ENCODE measurements at regions not wholly inside any gene's neighbourhood (a gene's known extent, or its start where the extent isn't known, plus 50 kb on each side); places are given as distances from the start of the nearest gene placed in this dataset.

DNA sequence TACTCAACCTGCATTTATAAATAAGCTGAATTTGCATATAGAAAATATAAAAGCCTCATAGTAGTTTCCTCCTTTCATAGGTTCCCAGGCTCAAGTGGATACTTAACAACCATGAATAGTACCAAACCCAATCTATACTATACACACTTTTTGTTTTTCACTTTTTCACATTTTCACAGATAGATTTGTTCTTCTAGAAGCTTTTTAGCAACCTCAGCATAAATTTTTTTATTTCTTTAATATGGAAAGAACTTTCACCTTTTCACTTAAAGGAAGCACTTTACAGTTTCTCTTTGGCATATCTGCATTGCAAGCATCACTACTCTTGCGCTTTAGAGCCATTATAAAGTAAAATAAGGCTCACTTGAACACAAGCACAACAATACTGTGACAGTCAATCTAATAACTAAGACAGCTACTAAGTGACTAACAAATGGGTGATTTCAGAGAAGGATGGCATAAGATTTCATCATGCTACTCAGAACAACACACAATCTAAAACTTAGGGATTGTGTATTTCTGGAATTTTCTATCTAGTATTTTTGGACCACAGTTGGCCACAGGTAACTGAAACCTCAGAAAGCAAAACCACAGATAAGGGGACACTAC is 1063.6 kb downstream of the FAM181B start:
- intact Hi-C loops (cut with DNase I; ENCODE audit: low total_unique reads): no loop called here
- DNase-seq: no peak
- TF ChIP-seq, protein P1, sequence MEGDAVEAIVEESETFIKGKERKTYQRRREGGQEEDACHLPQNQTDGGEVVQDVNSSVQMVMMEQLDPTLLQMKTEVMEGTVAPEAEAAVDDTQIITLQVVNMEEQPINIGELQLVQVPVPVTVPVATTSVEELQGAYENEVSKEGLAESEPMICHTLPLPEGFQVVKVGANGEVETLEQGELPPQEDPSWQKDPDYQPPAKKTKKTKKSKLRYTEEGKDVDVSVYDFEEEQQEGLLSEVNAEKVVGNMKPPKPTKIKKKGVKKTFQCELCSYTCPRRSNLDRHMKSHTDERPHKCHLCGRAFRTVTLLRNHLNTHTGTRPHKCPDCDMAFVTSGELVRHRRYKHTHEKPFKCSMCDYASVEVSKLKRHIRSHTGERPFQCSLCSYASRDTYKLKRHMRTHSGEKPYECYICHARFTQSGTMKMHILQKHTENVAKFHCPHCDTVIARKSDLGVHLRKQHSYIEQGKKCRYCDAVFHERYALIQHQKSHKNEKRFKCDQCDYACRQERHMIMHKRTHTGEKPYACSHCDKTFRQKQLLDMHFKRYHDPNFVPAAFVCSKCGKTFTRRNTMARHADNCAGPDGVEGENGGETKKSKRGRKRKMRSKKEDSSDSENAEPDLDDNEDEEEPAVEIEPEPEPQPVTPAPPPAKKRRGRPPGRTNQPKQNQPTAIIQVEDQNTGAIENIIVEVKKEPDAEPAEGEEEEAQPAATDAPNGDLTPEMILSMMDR (IDR thresholded peaks at IDR 0.05): no peak
- Histone ChIP-seq H3K27ac (no peak overlapping the region), H3K27me3 (no peaks in the 10 kb centered on the region), H3K4me1 (no peaks in the 10 kb centered on the region), H3K4me3 (no peak overlapping the region), H3K9me3 (no peaks in the 10 kb centered on the region), H3K36me3 (no peaks in the 10 kb centered on the region)

DNA sequence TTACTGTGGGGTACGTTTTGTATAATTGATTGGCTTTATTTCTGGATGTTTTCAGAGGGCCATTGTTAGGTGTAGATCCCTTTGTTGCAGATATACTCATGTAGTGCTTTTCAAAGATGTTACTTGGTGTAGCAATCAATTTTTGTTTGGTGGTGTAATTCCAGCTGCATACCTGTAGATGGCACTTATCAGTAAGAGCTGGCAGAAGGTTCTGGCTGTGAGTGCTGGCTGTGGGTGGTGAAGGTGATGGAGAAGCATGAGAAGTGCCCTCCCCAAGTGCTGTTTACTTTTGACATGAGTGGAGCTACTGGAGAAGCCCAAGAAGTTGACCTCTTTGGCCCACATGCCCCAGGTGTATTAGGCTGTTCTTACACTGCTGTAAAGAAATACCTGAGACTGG is 1074.9 kb downstream of the FAM181B start:
- H3K27ac ChIP-seq: no peak overlapping the region
- H3K9me3 ChIP-seq: peaks cover 0 to 5% (median 0%) of the 10 kb centered on the region in 3 donors
- no peaks in the 10 kb centered on the region for H3K27me3 ChIP-seq
- TF ChIP-seq, protein P1 (IDR thresholded peaks at IDR 0.05): no peak
- intact Hi-C loops (cut with DNase I; ENCODE audit: low total_unique reads): no loop called here
- no peaks in the 10 kb centered on the region for H3K4me1 ChIP-seq
- no peaks in the 10 kb centered on the region for H3K36me3 ChIP-seq
- DNase-seq: no peak
- H3K4me3 ChIP-seq: no peak overlapping the region

DNA sequence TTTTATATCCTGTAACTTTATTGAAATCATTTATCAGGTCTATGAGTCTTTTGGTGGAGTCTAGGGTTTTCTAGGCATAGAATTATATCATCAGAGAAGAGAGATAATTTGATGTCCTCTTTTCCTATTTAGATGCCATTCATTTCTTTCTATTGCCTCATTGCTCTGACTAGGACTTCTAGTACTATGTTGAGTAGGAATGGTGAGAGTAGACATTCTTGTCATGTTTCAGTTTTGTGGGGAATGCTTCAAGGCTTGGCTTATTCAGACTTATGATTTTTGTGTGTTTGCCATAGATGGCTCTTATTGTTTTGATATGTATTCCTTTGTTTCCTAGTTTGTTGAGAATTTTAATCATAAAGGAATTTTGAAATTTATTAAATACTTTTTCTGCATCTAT is 1078.3 kb downstream of the FAM181B start:
- no peak overlapping the region for H3K4me3 ChIP-seq
- no peaks in the 10 kb centered on the region for H3K36me3 ChIP-seq
- intact Hi-C loops (cut with DNase I; ENCODE audit: low total_unique reads): no loop called here
- DNase-seq: no peak
- H3K9me3 ChIP-seq: peaks cover 0 to 5% (median 0%) of the 10 kb centered on the region in 3 donors
- no peaks in the 10 kb centered on the region for H3K27me3 ChIP-seq
- H3K27ac ChIP-seq: no peak overlapping the region
- TF ChIP-seq, protein P1 (IDR thresholded peaks at IDR 0.05): no peak
- no peaks in the 10 kb centered on the region for H3K4me1 ChIP-seq

DNA sequence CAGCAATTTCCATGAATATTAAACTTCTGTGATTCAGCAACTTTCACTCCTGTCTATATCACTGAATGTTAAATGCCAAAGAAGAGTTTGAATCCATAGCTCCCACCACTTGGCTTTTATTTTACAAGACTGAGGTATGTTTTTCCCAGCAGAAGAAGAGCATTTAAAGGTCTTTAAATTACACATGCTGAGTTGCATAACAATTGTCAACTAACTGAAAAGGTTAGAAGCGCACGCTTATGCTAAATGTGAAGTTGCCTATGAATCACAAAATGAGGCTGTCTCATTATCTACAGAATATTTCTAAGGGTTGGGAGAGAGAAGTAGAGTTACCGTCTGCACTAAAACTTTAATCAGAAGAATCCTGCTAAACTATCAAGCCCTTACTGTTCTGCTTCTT is 1086.3 kb downstream of the FAM181B start:
- Histone ChIP-seq H3K4me3 (no peak overlapping the region), H3K27ac (no peak overlapping the region), H3K9me3 (no peaks in the 10 kb centered on the region), H3K4me1 (peaks cover 0 to 4% (median 0%) of the 10 kb centered on the region in 4 donors), H3K36me3 (no peaks in the 10 kb centered on the region), H3K27me3 (no peaks in the 10 kb centered on the region)
- intact Hi-C loops (cut with DNase I; ENCODE audit: low total_unique reads): no loop called here
- TF ChIP-seq, protein P1 (IDR thresholded peaks at IDR 0.05): no peak
- no peak for DNase-seq

DNA sequence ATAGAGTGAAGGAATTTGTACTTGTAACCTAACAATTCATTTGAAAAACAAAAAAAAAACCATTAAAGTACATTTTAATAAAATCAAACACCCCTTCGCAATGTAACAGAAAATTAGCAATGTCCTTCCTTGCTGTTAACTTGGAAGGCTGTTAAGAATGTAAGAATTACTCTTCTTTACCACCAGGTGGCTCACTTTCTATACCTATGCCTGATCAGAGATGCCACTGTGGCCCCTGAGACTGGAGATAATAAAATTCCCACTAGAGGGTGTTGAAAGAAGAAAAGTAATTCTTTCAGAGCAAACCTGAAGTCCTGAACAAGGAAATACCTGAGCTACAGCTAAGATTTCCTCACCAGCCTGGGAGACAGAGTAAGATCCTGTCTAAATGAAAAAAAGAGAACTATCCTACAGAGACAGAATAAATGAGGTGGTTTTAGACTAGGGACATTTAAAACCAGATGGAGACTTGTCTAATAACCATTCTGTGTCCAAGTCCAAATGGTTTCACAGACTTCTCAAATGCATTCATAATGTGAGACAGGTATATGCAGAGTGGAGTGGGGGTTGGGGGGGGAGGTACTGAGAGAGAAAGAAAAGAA is 1089.3 kb downstream of the FAM181B start:
- TF ChIP-seq, protein P1 (IDR thresholded peaks at IDR 0.05): peak; percentile 48 to 57
- no peaks in the 10 kb centered on the region for H3K9me3 ChIP-seq
- H3K36me3 ChIP-seq: no peaks in the 10 kb centered on the region
- intact Hi-C loops (cut with DNase I; ENCODE audit: low total_unique reads): no loop called here
- H3K4me3 ChIP-seq: no peak overlapping the region
- no peaks in the 10 kb centered on the region for H3K27me3 ChIP-seq
- peaks cover 0 to 4% (median 0%) of the 10 kb centered on the region in 4 donors for H3K4me1 ChIP-seq
- no peak overlapping the region for H3K27ac ChIP-seq
- no peak for DNase-seq

Measured in tibial artery (tissue), 4 donors.